Type B pancreatic cell (in vitro differentiated cells): ENCODE measurements at regions not wholly inside any gene's neighbourhood (a gene's known extent, or its start where the extent isn't known, plus 50 kb on each side); places are given as distances from the start of the nearest gene placed in this dataset.

ENCODE experiments used
- DNase-seq: peaks from one replicate; pipeline ENCODE4 v3.0.0; 2021; ENCODE audit warnings: mixed read lengths; ENCODE audit not compliant: unreplicated experiment; ENCODE audit errors: extremely low spot score
- H3K27ac Mint-ChIP-seq: 2 replicates; pipeline ENCODE4 v1.8.0; 2021; ENCODE audit warnings: mild to moderate bottlenecking, mixed read lengths
- H3K27me3 Mint-ChIP-seq: 2 replicates; pipeline ENCODE4 v1.8.0; 2021; ENCODE audit warnings: mixed read lengths
- H3K36me3 Mint-ChIP-seq: 2 replicates; pipeline ENCODE4 v1.8.0; 2021; ENCODE audit warnings: mixed read lengths
- H3K4me1 Mint-ChIP-seq: one replicate; pipeline ENCODE4 v1.8.0; 2021; ENCODE audit warnings: mixed read lengths; ENCODE audit not compliant: unreplicated experiment
- H3K4me3 Mint-ChIP-seq: 2 replicates; pipeline ENCODE4 v1.8.0; 2021; ENCODE audit warnings: mild to moderate bottlenecking, mixed read lengths
- H3K9me3 Mint-ChIP-seq: 2 replicates; pipeline ENCODE4 v1.8.0; 2021; ENCODE audit warnings: mixed read lengths
- TF ChIP-seq, protein P1 (sequence below): fragments of 200-600 bp; sonication (generic); conservative IDR thresholded peaks from 2 replicates; pipeline ENCODE4 v1.5.0; 2021; ENCODE audit warnings: antibody characterized with exemption, mild to moderate bottlenecking

DNA sequence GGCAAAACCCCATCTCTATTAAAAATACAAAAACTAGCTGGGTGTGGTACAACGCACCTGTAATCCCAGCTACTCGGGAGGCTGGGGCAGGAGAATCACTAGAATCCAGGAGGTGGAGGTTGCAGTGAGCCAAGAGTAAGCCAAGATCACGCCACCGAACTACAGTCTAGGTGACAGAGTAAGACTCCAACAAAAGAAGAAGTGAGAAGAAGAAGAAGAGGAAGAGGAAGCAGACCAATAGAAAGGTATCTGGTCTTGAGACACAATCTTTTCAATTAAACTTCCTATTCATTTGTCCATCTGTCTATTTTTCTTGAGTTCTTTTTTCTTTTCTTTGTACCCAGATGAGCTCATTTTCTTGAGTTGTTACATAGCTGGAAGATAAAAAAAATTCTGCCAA is 55.7 kb upstream of the ACADM start:
- no peak for DNase-seq
- Mint-ChIP-seq H3K36me3 (no peaks in the 10 kb centered on the region), H3K9me3 (no peaks in the 10 kb centered on the region), H3K27ac (no peak overlapping the region), H3K27me3 (no peaks in the 10 kb centered on the region), H3K4me1 (peaks cover 9% of the 10 kb centered on the region), H3K4me3 (no peak overlapping the region)
- TF ChIP-seq, protein P1, sequence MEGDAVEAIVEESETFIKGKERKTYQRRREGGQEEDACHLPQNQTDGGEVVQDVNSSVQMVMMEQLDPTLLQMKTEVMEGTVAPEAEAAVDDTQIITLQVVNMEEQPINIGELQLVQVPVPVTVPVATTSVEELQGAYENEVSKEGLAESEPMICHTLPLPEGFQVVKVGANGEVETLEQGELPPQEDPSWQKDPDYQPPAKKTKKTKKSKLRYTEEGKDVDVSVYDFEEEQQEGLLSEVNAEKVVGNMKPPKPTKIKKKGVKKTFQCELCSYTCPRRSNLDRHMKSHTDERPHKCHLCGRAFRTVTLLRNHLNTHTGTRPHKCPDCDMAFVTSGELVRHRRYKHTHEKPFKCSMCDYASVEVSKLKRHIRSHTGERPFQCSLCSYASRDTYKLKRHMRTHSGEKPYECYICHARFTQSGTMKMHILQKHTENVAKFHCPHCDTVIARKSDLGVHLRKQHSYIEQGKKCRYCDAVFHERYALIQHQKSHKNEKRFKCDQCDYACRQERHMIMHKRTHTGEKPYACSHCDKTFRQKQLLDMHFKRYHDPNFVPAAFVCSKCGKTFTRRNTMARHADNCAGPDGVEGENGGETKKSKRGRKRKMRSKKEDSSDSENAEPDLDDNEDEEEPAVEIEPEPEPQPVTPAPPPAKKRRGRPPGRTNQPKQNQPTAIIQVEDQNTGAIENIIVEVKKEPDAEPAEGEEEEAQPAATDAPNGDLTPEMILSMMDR, result no peak

DNA sequence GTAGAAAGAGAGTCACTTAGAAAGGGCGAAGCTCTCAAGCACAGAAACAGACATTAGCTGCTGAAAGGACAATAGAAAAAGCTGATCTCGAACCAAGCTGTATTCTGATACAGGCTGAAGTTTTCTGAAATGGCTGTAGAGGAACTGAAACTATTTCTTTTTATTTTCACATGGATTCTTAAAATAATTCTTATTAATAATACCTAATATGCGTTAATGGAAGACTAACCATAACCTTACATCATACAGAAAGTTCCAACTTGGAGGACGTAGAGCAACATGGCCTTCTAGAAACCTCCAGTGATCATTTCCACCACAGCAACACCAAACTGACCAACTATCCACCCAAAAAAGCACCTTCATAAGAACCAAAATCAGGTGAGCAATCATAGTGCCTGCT is 52.8 kb upstream of the ACADM start:
- no peaks in the 10 kb centered on the region for H3K9me3 Mint-ChIP-seq
- no peak overlapping the region for H3K4me3 Mint-ChIP-seq
- peaks cover 9% of the 10 kb centered on the region for H3K4me1 Mint-ChIP-seq
- no peaks in the 10 kb centered on the region for H3K27me3 Mint-ChIP-seq
- DNase-seq, result no peak
- no peaks in the 10 kb centered on the region for H3K36me3 Mint-ChIP-seq
- H3K27ac Mint-ChIP-seq, result no peak overlapping the region
- TF ChIP-seq, protein P1, result no peak

DNA sequence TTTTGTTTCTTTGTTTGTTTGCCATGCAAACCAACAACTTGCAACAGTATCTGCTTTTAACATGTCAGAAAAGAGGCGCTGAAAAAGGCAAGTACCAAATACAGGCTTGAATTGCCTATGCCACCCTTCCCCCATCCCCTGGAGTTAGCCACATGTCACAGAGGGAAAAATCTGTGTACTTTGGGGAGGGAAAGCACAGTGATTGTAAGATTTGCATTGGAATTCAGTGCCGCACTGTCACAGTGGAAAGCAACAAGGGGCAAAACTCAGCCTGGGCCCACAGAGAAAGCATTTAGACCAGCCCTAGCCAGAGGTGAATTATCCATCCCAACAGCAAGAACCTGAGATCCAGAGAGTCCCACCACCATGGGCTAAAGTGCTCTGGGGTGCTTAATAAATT is 52.4 kb upstream of the ACADM start:
- no peak overlapping the region for H3K27ac Mint-ChIP-seq
- no peaks in the 10 kb centered on the region for H3K27me3 Mint-ChIP-seq
- DNase-seq, result no peak
- no peaks in the 10 kb centered on the region for H3K36me3 Mint-ChIP-seq
- peaks cover 9% of the 10 kb centered on the region for H3K4me1 Mint-ChIP-seq
- H3K9me3 Mint-ChIP-seq, result no peaks in the 10 kb centered on the region
- TF ChIP-seq, protein P1, result no peak
- H3K4me3 Mint-ChIP-seq, result no peak overlapping the region

DNA sequence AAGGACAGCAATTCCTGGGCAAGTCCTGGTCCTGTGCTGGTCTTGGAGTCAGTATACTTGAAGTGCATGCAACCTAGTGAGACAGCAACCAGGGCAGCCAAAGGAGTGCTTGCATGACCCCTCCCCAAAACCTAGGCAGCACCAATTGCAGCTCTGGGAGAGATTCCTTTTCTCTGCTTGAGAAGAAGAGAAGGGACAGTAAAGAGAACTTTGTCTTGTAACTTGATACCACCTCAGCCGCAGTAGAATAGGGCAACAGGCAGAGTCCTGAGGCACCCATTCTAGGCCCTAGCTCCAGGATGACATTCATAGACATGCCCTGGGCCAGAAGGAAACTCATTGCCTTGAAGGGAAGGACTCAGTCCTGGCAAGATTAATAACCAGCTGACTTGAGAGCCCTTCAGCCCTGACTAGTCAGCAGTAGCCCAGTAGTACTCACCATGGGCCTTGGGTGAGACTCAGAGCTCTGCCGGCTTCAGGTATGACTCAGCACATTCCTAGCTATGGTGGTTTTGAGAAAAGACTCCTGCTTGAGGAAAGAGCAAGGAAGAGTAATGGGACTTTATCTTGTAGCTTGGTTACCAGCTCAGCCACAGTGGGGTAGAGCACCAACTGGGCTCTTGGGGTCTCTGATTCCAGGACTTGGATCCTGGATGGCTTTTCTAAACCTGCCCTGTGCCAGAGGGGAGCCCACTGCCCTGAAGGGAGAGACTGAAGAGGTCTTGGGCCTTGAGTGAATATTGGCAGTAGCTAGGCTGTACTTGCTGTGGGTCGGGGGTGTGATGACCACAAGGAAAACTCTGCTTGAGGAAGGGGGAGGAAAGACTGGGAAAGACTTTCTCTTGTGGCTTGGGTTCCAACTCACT is 51.7 kb upstream of the ACADM start:
- H3K4me1 Mint-ChIP-seq, result peaks cover 9% of the 10 kb centered on the region
- DNase-seq, result no peak

DNA sequence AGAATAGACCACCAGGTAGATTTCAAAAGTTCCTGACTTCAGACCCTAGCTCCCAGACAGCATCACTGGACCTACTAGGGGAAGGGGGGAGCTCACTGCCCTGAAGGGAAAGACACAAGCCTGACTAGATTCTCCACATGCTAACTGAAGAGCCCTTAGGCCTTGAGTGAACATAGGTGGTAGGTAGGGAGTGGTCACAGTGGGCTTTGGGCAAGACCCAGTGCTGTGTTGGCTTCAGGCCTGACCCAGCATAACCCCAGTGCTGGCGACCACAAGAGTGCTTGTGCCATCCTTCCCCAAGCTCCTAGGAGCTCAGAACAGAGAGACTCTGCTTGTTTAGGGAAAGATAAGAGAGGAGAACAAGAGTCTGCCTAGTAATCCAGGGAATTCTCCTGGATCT is 51.1 kb upstream of the ACADM start:
- Mint-ChIP-seq H3K4me3 (no peak overlapping the region), H3K36me3 (no peaks in the 10 kb centered on the region), H3K9me3 (no peaks in the 10 kb centered on the region), H3K27me3 (no peaks in the 10 kb centered on the region), H3K4me1 (peaks cover 9% of the 10 kb centered on the region), H3K27ac (peak overlapping the region; percentile 57)
- no peak for DNase-seq
- TF ChIP-seq, protein P1, result no peak

More for the DNA sequence above, 51.7 kb upstream of the ACADM start:
- no peaks in the 10 kb centered on the region for H3K36me3 Mint-ChIP-seq
- TF ChIP-seq, protein P1, result no peak
- no peak overlapping the region for H3K4me3 Mint-ChIP-seq
- peak overlapping the region; percentile 57 for H3K27ac Mint-ChIP-seq
- no peaks in the 10 kb centered on the region for H3K9me3 Mint-ChIP-seq
- no peaks in the 10 kb centered on the region for H3K27me3 Mint-ChIP-seq
